NK-92 (cell line): ENCODE measurements at regions not wholly inside any gene's neighbourhood (a gene's known extent, or its start where the extent isn't known, plus 50 kb on each side); places are given as distances from the start of the nearest gene placed in this dataset.

Source experiments
- DNase-seq: peaks from one replicate; lab custom pipeline; 2025; ENCODE audit not compliant: unreplicated experiment; lab: John Stamatoyannopoulos, UW

GRCh38 chr14:75370416-75371205, 57.2 kb upstream of the JDP2 start:
- no peak for DNase-seq

- no peak for DNase-seq
Observed at GRCh38 chr14:75371297-75371696, 56.5 kb upstream of the JDP2 start.

GRCh38 chr14:75372260-75372659, 55.6 kb upstream of the JDP2 start:
- DNase-seq: no peak

- DNase-seq: no peak
Observed at GRCh38 chr14:75373133-75373532, 54.7 kb upstream of the JDP2 start.

- no peak for DNase-seq
Observed at GRCh38 chr14:75373616-75374015, 54.2 kb upstream of the JDP2 start.

GRCh38 chr14:75374911-75375310, 52.9 kb upstream of the JDP2 start:
- DNase-seq: no peak

- no peak for DNase-seq
Observed at GRCh38 chr14:75375983-75376382, 51.8 kb upstream of the JDP2 start.
